HEK293T (cell line): ENCODE measurements at regions not wholly inside any gene's neighbourhood (a gene's known extent, or its start where the extent isn't known, plus 50 kb on each side); places are given as distances from the start of the nearest gene placed in this dataset.

Experiments
- BHLHE40 ChIP-seq: fragments of 450-650 bp; IDR thresholded peaks from 2 replicates; pipeline ENCODE4 v1.6.1; 2016; ENCODE audit warnings: mild to moderate bottlenecking, moderate library complexity, borderline replicate concordance
- CTBP1 ChIP-seq: fragments of 450-650 bp; IDR thresholded peaks from 2 replicates; pipeline ENCODE4 v1.6.1; 2016; ENCODE audit warnings: borderline replicate concordance
- FOXK2 ChIP-seq: fragments of 450-650 bp; IDR thresholded peaks from 2 replicates; pipeline ENCODE4 v1.6.1; 2016; ENCODE audit warnings: mild to moderate bottlenecking
- FOXM1 ChIP-seq: fragments of 450-650 bp; IDR thresholded peaks from 2 replicates; pipeline ENCODE4 v1.6.1; 2017; ENCODE audit warnings: mild to moderate bottlenecking, borderline replicate concordance
- HDGF ChIP-seq: fragments of 450-650 bp; IDR thresholded peaks from 2 replicates; pipeline ENCODE4 v1.6.1; 2017; ENCODE audit warnings: antibody characterized with exemption, borderline replicate concordance
- SP1 ChIP-seq: fragments of 450-650 bp; IDR thresholded peaks from 2 replicates; pipeline ENCODE4 v1.6.1; 2017
- SUZ12 ChIP-seq: fragments of 450-650 bp; IDR thresholded peaks from 2 replicates; pipeline ENCODE4 v1.6.1; 2016; ENCODE audit warnings: mild to moderate bottlenecking
- ZNF384 ChIP-seq: fragments of 450-650 bp; IDR thresholded peaks from 2 replicates; pipeline ENCODE4 v1.6.1; 2016

- TF ChIP-seq SP1 (no peak), CTBP1 (no peak), HDGF (no peak), FOXM1 (no peak), BHLHE40 (no peak), FOXK2 (no peak), SUZ12 (no peak), ZNF384 (no peak)
These were observed 661.8 kb upstream of the WWC1 start for GRCh38 chr5:167629634-167630033.
